ENCODE measurements at regions not wholly inside any gene's neighbourhood (a gene's known extent, or its start where the extent isn't known, plus 50 kb on each side); places are given as distances from the start of the nearest gene placed in this dataset.

GRCh38 chr4:22237155-22237751 lies 278.6 kb downstream of the ADGRA3 start:
- Histone ChIP-seq H3K9me3 (peaks cover 0 to under 1% (median 0%) of the 10 kb centered on the region in 4 donors), H3K4me3 (peak overlapping the region in 1 of 4 donors; percentile 25), H3K27ac (no peak overlapping the region), H3K27me3 (no peaks in the 10 kb centered on the region), H3K36me3 (no peaks in the 10 kb centered on the region), H3K4me1 (no peaks in the 10 kb centered on the region)
- TF ChIP-seq EP300 (IDR thresholded peaks at IDR 0.05) (no peak), CTCF (IDR thresholded peaks at IDR 0.05) (peak in 2 of 6 experiments; percentile 16 to 21)
- WGBS, 2 donors: 20 to 42% methylated on average over 3 to 4 of the region's 4 CpGs
- peak in 1 of 2 donors; percentile 9 for DNase-seq
- ATAC-seq (ENCODE audit: low FRiP score in 2 of 2): peak in 1 of 2 donors; percentile 28

GRCh38 chr4:22235698-22236097 lies 280.2 kb downstream of the ADGRA3 start:
- TF ChIP-seq POLR2AphosphoS5 (IDR thresholded peaks at IDR 0.05): no peak
- no peak for TF ChIP-seq POLR2A (IDR thresholded peaks at IDR 0.05)
- no peak for TF ChIP-seq EP300 (IDR thresholded peaks at IDR 0.05)
- no peak for TF ChIP-seq CTCF (IDR thresholded peaks at IDR 0.05)
- 60 to 65% methylated on average over 7 of the region's 7 CpGs for WGBS, 2 donors
- no peaks in the 10 kb centered on the region for H3K27me3 ChIP-seq
- H3K4me1 ChIP-seq: no peaks in the 10 kb centered on the region
- no peak overlapping the region for H3K27ac ChIP-seq
- ATAC-seq (ENCODE audit: low FRiP score in 2 of 2) (no peak), DNase-seq (no peak)
- H3K4me3 ChIP-seq: no peak overlapping the region
- H3K9me3 ChIP-seq: no peaks in the 10 kb centered on the region
- no peaks in the 10 kb centered on the region for H3K36me3 ChIP-seq

- Histone ChIP-seq H3K36me3 (no peaks in the 10 kb centered on the region), H3K4me3 (no peak overlapping the region), H3K27me3 (no peaks in the 10 kb centered on the region), H3K9me3 (no peaks in the 10 kb centered on the region), H3K4me1 (no peaks in the 10 kb centered on the region), H3K27ac (no peak overlapping the region)
- ATAC-seq (ENCODE audit: low FRiP score in 2 of 2) (no peak), DNase-seq (no peak)
- WGBS, 2 donors: 63 to 72% methylated on average over 7 of the region's 7 CpGs
- TF ChIP-seq CTCF (IDR thresholded peaks at IDR 0.05) (no peak), EP300 (IDR thresholded peaks at IDR 0.05) (no peak), POLR2A (IDR thresholded peaks at IDR 0.05) (no peak), POLR2AphosphoS5 (IDR thresholded peaks at IDR 0.05) (no peak)
Measured at GRCh38 chr4:22233230-22233629, 282.6 kb downstream of the ADGRA3 start.

DNA sequence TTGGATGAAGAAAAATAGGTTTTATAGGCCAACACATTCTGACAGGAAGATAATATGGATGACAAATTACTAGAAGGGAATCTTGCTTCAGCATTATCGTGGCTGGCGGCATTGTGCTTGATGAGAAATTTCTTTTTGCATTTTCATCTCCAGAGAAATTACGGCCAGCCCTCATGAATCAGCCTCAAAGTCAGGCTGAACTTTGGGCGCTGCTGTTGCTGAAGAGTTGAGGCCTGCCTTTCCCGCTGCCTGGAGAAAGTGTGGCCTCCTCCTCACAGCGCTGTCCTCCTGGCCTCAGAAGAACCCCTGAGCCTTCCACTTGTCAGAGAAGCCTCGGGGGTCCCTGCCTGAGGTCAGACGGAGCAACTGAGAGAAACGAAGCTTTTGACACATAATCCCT lies 272.4 kb upstream of the KCNIP4 start:
- ATAC-seq (ENCODE audit: low FRiP score in 2 of 2): no peak
- DNase-seq: no peak
- no peak for TF ChIP-seq POLR2AphosphoS5 (IDR thresholded peaks at IDR 0.05)
- no peak for TF ChIP-seq POLR2A (IDR thresholded peaks at IDR 0.05)
- WGBS, 2 donors: 57 to 66% methylated on average over 9 of the region's 9 CpGs
- Histone ChIP-seq H3K4me1 (no peaks in the 10 kb centered on the region), H3K27me3 (no peaks in the 10 kb centered on the region), H3K27ac (no peak overlapping the region), H3K36me3 (no peaks in the 10 kb centered on the region), H3K4me3 (no peak overlapping the region), H3K9me3 (no peaks in the 10 kb centered on the region)

- Histone ChIP-seq H3K36me3 (no peaks in the 10 kb centered on the region), H3K9me3 (no peaks in the 10 kb centered on the region), H3K4me3 (no peak overlapping the region), H3K27me3 (no peaks in the 10 kb centered on the region), H3K27ac (no peak overlapping the region), H3K4me1 (no peaks in the 10 kb centered on the region)
- no peak for TF ChIP-seq CTCF (IDR thresholded peaks at IDR 0.05)
- no peak for TF ChIP-seq POLR2AphosphoS5 (IDR thresholded peaks at IDR 0.05)
- TF ChIP-seq EP300 (IDR thresholded peaks at IDR 0.05): no peak
- WGBS, 2 donors: 62 to 76% methylated on average over 5 of the region's 5 CpGs
- ATAC-seq (ENCODE audit: low FRiP score in 2 of 2) (no peak), DNase-seq (no peak)
Measured at GRCh38 chr4:22217480-22217879, 268.9 kb upstream of the KCNIP4 start.

Measured in upper lobe of left lung (tissue), 6 donors.